Spleen (tissue), 11 donors: ENCODE measurements at regions not wholly inside any gene's neighbourhood (a gene's known extent, or its start where the extent isn't known, plus 50 kb on each side); places are given as distances from the start of the nearest gene placed in this dataset.

Experiments
- DNase-seq: peaks from one replicate; pipeline ENCODE4 v3.0.0-alpha.2; 2020
- H3K27ac ChIP-seq, 8 donors: fragments of 200-600 bp; sonication (generic) in 7 of 8; 1 replicate in 4 of 8; 2 replicates in 4 of 8; pipeline versions ENCODE4 v1.5.0 to v1.8.0; 2016 to 2021; ENCODE audit warnings: inconsistent platforms in 4 of 8, mild to moderate bottlenecking in 4 of 8, moderate library complexity in 1 of 8
- H3K27me3 ChIP-seq, 7 donors: fragments of 200-600 bp; sonication (generic) in 6 of 7; replicated peaks in 1 of 7; 1 replicate in 4 of 7; 2 replicates in 3 of 7; pipeline versions ENCODE4 v1.5.0 to v1.8.0; 2016 to 2021; ENCODE audit warnings: inconsistent platforms in 3 of 7, mild to moderate bottlenecking in 1 of 7
- H3K36me3 ChIP-seq, 6 donors: fragments of 200-600 bp; sonication (generic) in 5 of 6; 1 replicate in 4 of 6; 2 replicates in 2 of 6; pipeline versions ENCODE4 v1.5.0 to v1.8.0; 2016 to 2021; ENCODE audit warnings: inconsistent platforms in 2 of 6
- H3K4me1 ChIP-seq, 6 donors: fragments of 200-600 bp; sonication (generic) in 5 of 6; 1 replicate in 3 of 6; 2 replicates in 3 of 6; pipeline versions ENCODE4 v1.5.0 to v1.8.0; 2016 to 2021; ENCODE audit warnings: inconsistent platforms in 3 of 6
- H3K4me3 ChIP-seq, 8 donors: fragments of 200-600 bp; sonication (generic) in 7 of 8; 1 replicate in 4 of 8; 2 replicates in 4 of 8; pipeline versions ENCODE4 v1.5.0 to v1.8.0; 2016 to 2021; ENCODE audit warnings: inconsistent platforms in 4 of 8, mild to moderate bottlenecking in 4 of 8, moderate library complexity in 2 of 8
- H3K9me3 ChIP-seq, 8 donors: fragments of 200-600 bp; sonication (generic) in 7 of 8; 1 replicate in 4 of 8; 2 replicates in 4 of 8; pipeline versions ENCODE4 v1.5.0 to v1.8.0; 2016 to 2021; ENCODE audit warnings: inconsistent platforms in 4 of 8
- CTCF ChIP-seq, 11 experiments: fragments of 200-600 bp in 7 of 11; fragments of 450-650 bp in 4 of 11; sonication (generic) in 4 of 11; IDR thresholded peaks in 8 of 11; conservative IDR thresholded peaks in 3 of 11; 1 replicate in 7 of 11; 2 replicates in 4 of 11; pipeline versions ENCODE4 v1.4.0 to v1.8.0; 2016 to 2021; ENCODE audit warnings: antibody characterized with exemption in 11 of 11, inconsistent platforms in 4 of 11, mild to moderate bottlenecking in 1 of 11
- POLR2A ChIP-seq, 3 donors: fragments of 450-650 bp; IDR thresholded peaks; one replicate each; pipeline ENCODE4 v1.5.1; 2017; ENCODE audit warnings: antibody characterized with exemption in 3 of 3, mild to moderate bottlenecking in 1 of 3
- POLR2AphosphoS5 ChIP-seq, 3 donors: sonication (generic); formaldehyde crosslinking; IDR thresholded peaks; one replicate each; pipeline ENCODE4 v1.5.1; 2017; ENCODE audit warnings: antibody characterized with exemption in 3 of 3
- WGBS, 5 donors: extraction: QIAGEN DNeasy Blood & Tissue Kit in 3 of 5; methylation state at CpG; one replicate each; pipeline versions ENCODE4 v1.1.5 to v1.1.7; 2013 to 2018; 5-methylcytosine and 5-hydroxymethylcytosine counted together
- intact Hi-C: fragments of 100-400 bp; cut with DNase I; formaldehyde crosslinking; loops from one replicate; pipeline ENCODE4 v1.15.0; 2023; ENCODE audit warnings: low total_unique reads
- donor health status: healthy with polysubstance abuse.
- donor health status: DM: no; HTN: no; CAD: no; lungs with moderate emphysema.
- donor health status: DM: no; HTN: no; CAD: no.
- donor health status: Bipolar disorder and iron deficiency.
- donor health status: healthy.
- donor health status: DM: no; HTN: no; CAD: no.
- donor health status: DM: yes; HTN: yes; CAD: no.

GRCh38 chr1:168390271-168390670, 109.6 kb downstream of the TBX19 start:
- Histone ChIP-seq H3K9me3 (no peaks in the 10 kb centered on the region), H3K4me3 (no peak overlapping the region), H3K36me3 (no peaks in the 10 kb centered on the region), H3K27ac (no peak overlapping the region), H3K27me3 (peaks cover 0 to 10% (median 0%) of the 10 kb centered on the region in 7 donors), H3K4me1 (peaks cover 0 to 29% (median 1%) of the 10 kb centered on the region in 6 donors)
- WGBS, 5 donors = 85 to 91% (median 90%) methylated on average over 2 of the region's 2 CpGs
- intact Hi-C loops = no loop called here
- DNase-seq = no peak
- TF ChIP-seq POLR2A (IDR thresholded peaks at IDR 0.05) (no peak), CTCF (IDR thresholded peaks at IDR 0.05 in 8 of 11, conservative IDR thresholded peaks at IDR 0.05 in 3 of 11) (no peak), POLR2AphosphoS5 (IDR thresholded peaks at IDR 0.05) (no peak)

GRCh38 chr1:168387781-168388760, 107.4 kb downstream of the TBX19 start:
- no peak overlapping the region for H3K4me3 ChIP-seq
- WGBS, 5 donors = 64 to 85% (median 75%) methylated on average over 5 of the region's 5 CpGs
- H3K4me1 ChIP-seq = peaks cover 0 to 29% (median 1%) of the 10 kb centered on the region in 6 donors
- no peak overlapping the region for H3K27ac ChIP-seq
- intact Hi-C loops = no loop called here
- H3K27me3 ChIP-seq = peaks cover 0 to 10% (median 0%) of the 10 kb centered on the region in 7 donors
- H3K9me3 ChIP-seq = no peaks in the 10 kb centered on the region
- H3K36me3 ChIP-seq = no peaks in the 10 kb centered on the region
- DNase-seq = no peak
- TF ChIP-seq POLR2A (IDR thresholded peaks at IDR 0.05) (no peak), POLR2AphosphoS5 (IDR thresholded peaks at IDR 0.05) (no peak), CTCF (IDR thresholded peaks at IDR 0.05 in 8 of 11, conservative IDR thresholded peaks at IDR 0.05 in 3 of 11) (no peak)

GRCh38 chr1:168386949-168387586, 106.4 kb downstream of the TBX19 start:
- Histone ChIP-seq H3K27me3 (peaks cover 0 to 10% (median 0%) of the 10 kb centered on the region in 7 donors), H3K4me1 (peaks cover 0 to 21% (median 1%) of the 10 kb centered on the region in 6 donors), H3K27ac (no peak overlapping the region), H3K4me3 (peak overlapping the region in 1 of 8 donors; percentile 32), H3K36me3 (no peaks in the 10 kb centered on the region), H3K9me3 (no peaks in the 10 kb centered on the region)
- WGBS, 5 donors = 30 to 49% (median 33%) methylated on average over 25 of the region's 25 CpGs
- TF ChIP-seq POLR2A (IDR thresholded peaks at IDR 0.05) (no peak), CTCF (IDR thresholded peaks at IDR 0.05 in 8 of 11, conservative IDR thresholded peaks at IDR 0.05 in 3 of 11) (no peak), POLR2AphosphoS5 (IDR thresholded peaks at IDR 0.05) (no peak)
- intact Hi-C loops = no loop called here
- peak; percentile 85 for DNase-seq

- H3K9me3 ChIP-seq = no peaks in the 10 kb centered on the region
- intact Hi-C loops = no loop called here
- no peak overlapping the region for H3K27ac ChIP-seq
- H3K4me3 ChIP-seq = no peak overlapping the region
- 50 to 67% (median 63%) methylated on average over 2 of the region's 2 CpGs for WGBS, 5 donors
- no peak for DNase-seq
- TF ChIP-seq CTCF (IDR thresholded peaks at IDR 0.05 in 8 of 11, conservative IDR thresholded peaks at IDR 0.05 in 3 of 11) = no peak
- no peak for TF ChIP-seq POLR2AphosphoS5 (IDR thresholded peaks at IDR 0.05)
- TF ChIP-seq POLR2A (IDR thresholded peaks at IDR 0.05) = no peak
- H3K36me3 ChIP-seq = no peaks in the 10 kb centered on the region
- peaks cover 0 to 18% (median 1%) of the 10 kb centered on the region in 6 donors for H3K4me1 ChIP-seq
- H3K27me3 ChIP-seq = peaks cover 0 to 10% (median 0%) of the 10 kb centered on the region in 7 donors
Measured at GRCh38 chr1:168386492-168386891, 105.8 kb downstream of the TBX19 start.
